ENCODE measurements at regions not wholly inside any gene's neighbourhood (a gene's known extent, or its start where the extent isn't known, plus 50 kb on each side); places are given as distances from the start of the nearest gene placed in this dataset.

GRCh38 chr6:55632953-55633352 lies 54.0 kb upstream of the HMGCLL1 start:
- intact Hi-C loops (cut with DNase I): no loop called here
- DNase-seq: no peak
- H3K4me3 ChIP-seq: no peak overlapping the region
- no peaks in the 10 kb centered on the region for H3K27me3 ChIP-seq
- TF ChIP-seq, protein P1, sequence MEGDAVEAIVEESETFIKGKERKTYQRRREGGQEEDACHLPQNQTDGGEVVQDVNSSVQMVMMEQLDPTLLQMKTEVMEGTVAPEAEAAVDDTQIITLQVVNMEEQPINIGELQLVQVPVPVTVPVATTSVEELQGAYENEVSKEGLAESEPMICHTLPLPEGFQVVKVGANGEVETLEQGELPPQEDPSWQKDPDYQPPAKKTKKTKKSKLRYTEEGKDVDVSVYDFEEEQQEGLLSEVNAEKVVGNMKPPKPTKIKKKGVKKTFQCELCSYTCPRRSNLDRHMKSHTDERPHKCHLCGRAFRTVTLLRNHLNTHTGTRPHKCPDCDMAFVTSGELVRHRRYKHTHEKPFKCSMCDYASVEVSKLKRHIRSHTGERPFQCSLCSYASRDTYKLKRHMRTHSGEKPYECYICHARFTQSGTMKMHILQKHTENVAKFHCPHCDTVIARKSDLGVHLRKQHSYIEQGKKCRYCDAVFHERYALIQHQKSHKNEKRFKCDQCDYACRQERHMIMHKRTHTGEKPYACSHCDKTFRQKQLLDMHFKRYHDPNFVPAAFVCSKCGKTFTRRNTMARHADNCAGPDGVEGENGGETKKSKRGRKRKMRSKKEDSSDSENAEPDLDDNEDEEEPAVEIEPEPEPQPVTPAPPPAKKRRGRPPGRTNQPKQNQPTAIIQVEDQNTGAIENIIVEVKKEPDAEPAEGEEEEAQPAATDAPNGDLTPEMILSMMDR (IDR thresholded peaks at IDR 0.05): no peak
- H3K9me3 ChIP-seq: no peaks in the 10 kb centered on the region
- no peak overlapping the region for H3K27ac ChIP-seq
- no peaks in the 10 kb centered on the region for H3K4me1 ChIP-seq
- H3K36me3 ChIP-seq: no peaks in the 10 kb centered on the region
- H3K9ac ChIP-seq (ENCODE audit: low read depth in 2 of 2, low read length in 2 of 2): no peak overlapping the region

Measured in colonic mucosa (tissue), 4 donors.